ENCODE measurements at regions not wholly inside any gene's neighbourhood (a gene's known extent, or its start where the extent isn't known, plus 50 kb on each side); places are given as distances from the start of the nearest gene placed in this dataset.

DNA sequence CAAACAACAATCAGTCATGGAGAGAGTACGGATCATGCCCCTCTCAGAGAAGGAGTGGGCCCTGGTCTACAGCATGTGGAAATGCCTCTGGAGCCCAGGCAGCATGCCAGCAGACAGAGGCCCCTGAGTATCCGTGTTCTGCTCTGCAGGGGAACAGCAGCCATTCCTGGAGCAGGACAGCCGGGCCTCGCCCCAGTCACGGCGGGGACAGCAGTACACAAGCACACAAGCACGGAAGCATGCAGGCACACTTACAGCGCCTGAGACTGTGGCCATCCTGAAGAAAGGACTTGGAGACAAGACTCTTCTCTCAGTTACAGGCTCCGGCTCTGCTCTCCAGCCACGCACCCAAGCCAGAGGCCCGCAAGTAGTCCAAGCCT is 102.6 kb upstream of the ALDH1B1 start:
- DNase-seq (no peak), ATAC-seq (ENCODE audit: insufficient read depth, low read depth) (no peak)
- H3K79me2 ChIP-seq (ENCODE audit: insufficient read depth, low read length): no peaks in the 10 kb centered on the region
- H3K4me2 ChIP-seq (ENCODE audit: insufficient read depth, low read length): no peak overlapping the region
- H3K9ac ChIP-seq (ENCODE audit: low read depth, low read length): no peak overlapping the region
- H3K27me3 ChIP-seq (ENCODE audit: insufficient read depth, low read length, poor library complexity): no peaks in the 10 kb centered on the region
- H3K36me3 ChIP-seq (ENCODE audit: insufficient read depth, low read length): no peaks in the 10 kb centered on the region
- H2AFZ ChIP-seq (ENCODE audit: low read depth, low read length): no peak overlapping the region
- H4K20me1 ChIP-seq (ENCODE audit: insufficient read depth, low read length): no peaks in the 10 kb centered on the region
- peaks cover 2% of the 10 kb centered on the region; the same call in 1 of the 2 replicates for H3K4me1 ChIP-seq (ENCODE audit: insufficient read depth, low read length)
- no peak overlapping the region for H3K4me3 ChIP-seq (ENCODE audit: low read depth in 1 of 2, low read length in 2 of 2)
- no peak overlapping the region for H3K27ac ChIP-seq (ENCODE audit: low read length)
- H3K9me3 ChIP-seq (ENCODE audit: insufficient read depth, low read length, severe bottlenecking): no peaks in the 10 kb centered on the region
- no peak for TF ChIP-seq EZH2 (IDR thresholded peaks at IDR 0.05; ENCODE audit: borderline replicate concordance, low read depth, low read length, severe bottlenecking)
- TF ChIP-seq, protein P1, sequence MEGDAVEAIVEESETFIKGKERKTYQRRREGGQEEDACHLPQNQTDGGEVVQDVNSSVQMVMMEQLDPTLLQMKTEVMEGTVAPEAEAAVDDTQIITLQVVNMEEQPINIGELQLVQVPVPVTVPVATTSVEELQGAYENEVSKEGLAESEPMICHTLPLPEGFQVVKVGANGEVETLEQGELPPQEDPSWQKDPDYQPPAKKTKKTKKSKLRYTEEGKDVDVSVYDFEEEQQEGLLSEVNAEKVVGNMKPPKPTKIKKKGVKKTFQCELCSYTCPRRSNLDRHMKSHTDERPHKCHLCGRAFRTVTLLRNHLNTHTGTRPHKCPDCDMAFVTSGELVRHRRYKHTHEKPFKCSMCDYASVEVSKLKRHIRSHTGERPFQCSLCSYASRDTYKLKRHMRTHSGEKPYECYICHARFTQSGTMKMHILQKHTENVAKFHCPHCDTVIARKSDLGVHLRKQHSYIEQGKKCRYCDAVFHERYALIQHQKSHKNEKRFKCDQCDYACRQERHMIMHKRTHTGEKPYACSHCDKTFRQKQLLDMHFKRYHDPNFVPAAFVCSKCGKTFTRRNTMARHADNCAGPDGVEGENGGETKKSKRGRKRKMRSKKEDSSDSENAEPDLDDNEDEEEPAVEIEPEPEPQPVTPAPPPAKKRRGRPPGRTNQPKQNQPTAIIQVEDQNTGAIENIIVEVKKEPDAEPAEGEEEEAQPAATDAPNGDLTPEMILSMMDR (IDR thresholded peaks at IDR 0.05; ENCODE audit: borderline replicate concordance, extremely low read depth, low read length, poor library complexity, severe bottlenecking): no peak

DNA sequence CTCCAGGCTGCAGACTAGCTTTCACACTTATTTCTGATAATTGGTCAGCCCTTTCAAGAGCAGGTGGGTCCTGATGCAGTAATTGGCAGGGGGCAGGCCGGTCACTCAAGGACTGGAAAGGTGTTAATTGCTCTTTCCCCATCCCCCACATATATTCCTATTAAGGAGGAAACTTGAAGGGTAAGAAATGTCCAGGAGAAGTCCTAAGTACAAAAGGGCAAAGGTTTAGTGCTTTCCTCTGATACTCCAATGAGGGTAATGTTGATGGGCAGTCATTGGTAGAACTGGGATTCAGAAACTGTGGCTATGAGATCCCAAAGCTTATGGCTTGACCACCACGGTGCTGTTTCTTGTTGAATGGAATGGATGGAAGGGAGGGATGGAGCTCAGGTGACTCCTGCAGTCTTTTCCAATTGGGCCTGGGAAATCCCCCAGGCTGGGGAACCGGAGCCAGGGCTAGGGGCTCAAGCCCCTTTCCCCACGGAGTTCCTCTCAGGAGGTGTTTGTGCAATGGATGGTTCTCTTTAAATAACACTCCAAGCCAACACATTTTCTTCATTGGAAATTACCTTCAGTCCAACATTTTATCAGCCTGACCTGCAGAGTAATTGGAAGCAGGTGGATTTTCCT is 103.2 kb upstream of the ALDH1B1 start:
- TF ChIP-seq, protein P1 (IDR thresholded peaks at IDR 0.05; ENCODE audit: borderline replicate concordance, extremely low read depth, low read length, poor library complexity, severe bottlenecking): no peak
- TF ChIP-seq EZH2 (IDR thresholded peaks at IDR 0.05; ENCODE audit: borderline replicate concordance, low read depth, low read length, severe bottlenecking): no peak
- Histone ChIP-seq H3K4me2 (ENCODE audit: insufficient read depth, low read length) (no peak overlapping the region), H3K36me3 (ENCODE audit: insufficient read depth, low read length) (no peaks in the 10 kb centered on the region), H2AFZ (ENCODE audit: low read depth, low read length) (no peak overlapping the region), H3K79me2 (ENCODE audit: insufficient read depth, low read length) (no peaks in the 10 kb centered on the region), H3K9me3 (ENCODE audit: insufficient read depth, low read length, severe bottlenecking) (no peaks in the 10 kb centered on the region), H3K9ac (ENCODE audit: low read depth, low read length) (no peak overlapping the region), H3K4me1 (ENCODE audit: insufficient read depth, low read length) (peaks cover 3% of the 10 kb centered on the region; the same call in 1 of the 2 replicates), H4K20me1 (ENCODE audit: insufficient read depth, low read length) (no peaks in the 10 kb centered on the region), H3K27ac (ENCODE audit: low read length) (no peak overlapping the region), H3K27me3 (ENCODE audit: insufficient read depth, low read length, poor library complexity) (no peaks in the 10 kb centered on the region), H3K4me3 (ENCODE audit: low read depth in 1 of 2, low read length in 2 of 2) (no peak overlapping the region)
- DNase-seq (no peak), ATAC-seq (ENCODE audit: insufficient read depth, low read depth) (no peak)

DNA sequence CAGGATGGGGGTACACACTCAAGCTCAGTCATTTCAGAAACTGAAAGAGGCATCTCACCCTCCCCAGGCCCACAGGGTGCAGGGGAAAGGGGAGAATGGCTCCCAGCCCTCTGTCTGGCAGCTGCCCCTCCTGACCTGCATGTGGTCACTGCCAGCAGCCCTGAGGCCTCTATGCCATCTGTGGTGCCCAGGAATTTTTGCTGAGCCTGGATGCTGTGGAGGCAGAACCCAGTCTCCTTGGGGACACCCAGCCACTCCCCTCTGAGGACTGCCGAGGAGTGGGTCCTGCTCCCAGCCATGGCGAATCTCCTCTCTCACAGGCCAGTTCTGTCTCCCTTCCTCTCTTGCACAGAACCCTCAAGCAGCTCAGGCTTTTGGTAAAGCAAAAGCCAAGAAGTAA is 104.0 kb upstream of the ALDH1B1 start:
- H2AFZ ChIP-seq (ENCODE audit: low read depth, low read length): no peak overlapping the region
- H3K9ac ChIP-seq (ENCODE audit: low read depth, low read length): no peak overlapping the region
- H3K9me3 ChIP-seq (ENCODE audit: insufficient read depth, low read length, severe bottlenecking): no peaks in the 10 kb centered on the region
- no peak overlapping the region for H3K27ac ChIP-seq (ENCODE audit: low read length)
- peaks cover 3% of the 10 kb centered on the region; the same call in 1 of the 2 replicates for H3K4me1 ChIP-seq (ENCODE audit: insufficient read depth, low read length)
- ATAC-seq (ENCODE audit: insufficient read depth, low read depth) (no peak), DNase-seq (no peak)
- no peaks in the 10 kb centered on the region for H4K20me1 ChIP-seq (ENCODE audit: insufficient read depth, low read length)
- H3K4me2 ChIP-seq (ENCODE audit: insufficient read depth, low read length): no peak overlapping the region
- no peaks in the 10 kb centered on the region for H3K79me2 ChIP-seq (ENCODE audit: insufficient read depth, low read length)
- H3K36me3 ChIP-seq (ENCODE audit: insufficient read depth, low read length): no peaks in the 10 kb centered on the region
- no peaks in the 10 kb centered on the region for H3K27me3 ChIP-seq (ENCODE audit: insufficient read depth, low read length, poor library complexity)
- TF ChIP-seq EZH2 (IDR thresholded peaks at IDR 0.05; ENCODE audit: borderline replicate concordance, low read depth, low read length, severe bottlenecking): no peak
- TF ChIP-seq, protein P1 (IDR thresholded peaks at IDR 0.05; ENCODE audit: borderline replicate concordance, extremely low read depth, low read length, poor library complexity, severe bottlenecking): no peak
- H3K4me3 ChIP-seq (ENCODE audit: low read depth in 1 of 2, low read length in 2 of 2): no peak overlapping the region

Data from DND-41 (cell line).